ENCODE measurements at regions not wholly inside any gene's neighbourhood (a gene's known extent, or its start where the extent isn't known, plus 50 kb on each side); places are given as distances from the start of the nearest gene placed in this dataset.

DNA sequence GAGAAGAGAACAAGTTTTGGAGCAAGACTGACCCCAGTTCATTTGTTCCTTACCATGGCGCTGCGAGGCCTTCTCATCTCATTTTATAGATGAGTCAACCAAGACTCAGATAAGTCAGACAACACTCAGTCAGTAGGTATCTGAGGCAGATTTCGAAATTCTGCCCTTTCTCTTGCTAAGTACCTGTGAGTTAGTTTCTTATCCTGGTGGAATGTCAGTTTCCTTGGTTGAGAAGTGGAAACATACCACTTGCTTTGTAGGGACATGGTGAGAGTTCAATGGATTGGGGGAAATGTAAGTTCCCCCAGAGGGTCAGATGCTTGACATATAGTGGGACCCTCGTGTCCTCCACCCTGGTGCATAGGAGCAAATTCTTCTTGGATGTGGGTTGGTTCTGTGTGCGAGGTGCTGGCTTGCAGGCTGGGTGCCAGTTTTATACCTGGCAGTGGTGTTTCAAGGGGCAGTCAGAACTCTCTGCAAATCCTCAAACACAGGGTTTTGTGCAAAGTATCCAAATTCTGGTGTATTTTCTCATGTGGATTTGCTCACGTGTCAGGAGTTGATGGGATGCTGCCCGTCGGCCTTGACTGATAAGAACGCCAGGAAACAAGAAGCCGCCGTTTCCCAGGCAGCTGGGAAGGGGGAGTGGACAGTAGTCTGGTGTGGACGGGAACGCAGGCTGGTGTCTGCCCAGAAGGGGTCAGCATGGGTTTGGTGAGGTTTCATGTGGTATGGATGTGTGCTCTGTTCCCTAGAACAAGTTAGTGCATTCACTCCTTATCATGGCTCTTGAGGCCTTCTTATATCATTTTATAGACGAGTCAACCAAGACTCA, 61.1 kb upstream of the CIBAR2 start:
- in situ Hi-C loops (cut with MboI; ENCODE audit: low sequenced_read_pairs in 4 of 4): loop anchor here in 2 of 4 donors (5.0 kb wide), 1 partner anchor 56 kb away; no protein-coding TSS in a partner anchor
- Histone ChIP-seq H3K27ac (peak overlapping the region in 3 of 4 donors; percentile 74 to 75 (median 74)), H3K36me3 (no peaks in the 10 kb centered on the region), H3K27me3 (no peaks in the 10 kb centered on the region), H3K4me3 (peak overlapping the region; percentile 6 to 58 (median 52)), H3K4me1 (peaks cover 57 to 71% of the 10 kb centered on the region in 2 donors), H3K9me3 (no peaks in the 10 kb centered on the region)
- no peak for DNase-seq
- ATAC-seq: peak in 1 of 2 donors; percentile 11
- intact Hi-C loops (cut with DNase I; ENCODE audit: low total_unique reads): loop anchor here (2.0 kb wide), 1 partner anchor 41 kb away; no protein-coding TSS in a partner anchor
- no peak for TF ChIP-seq POLR2A (IDR thresholded peaks at IDR 0.05)
- TF ChIP-seq, protein P1, sequence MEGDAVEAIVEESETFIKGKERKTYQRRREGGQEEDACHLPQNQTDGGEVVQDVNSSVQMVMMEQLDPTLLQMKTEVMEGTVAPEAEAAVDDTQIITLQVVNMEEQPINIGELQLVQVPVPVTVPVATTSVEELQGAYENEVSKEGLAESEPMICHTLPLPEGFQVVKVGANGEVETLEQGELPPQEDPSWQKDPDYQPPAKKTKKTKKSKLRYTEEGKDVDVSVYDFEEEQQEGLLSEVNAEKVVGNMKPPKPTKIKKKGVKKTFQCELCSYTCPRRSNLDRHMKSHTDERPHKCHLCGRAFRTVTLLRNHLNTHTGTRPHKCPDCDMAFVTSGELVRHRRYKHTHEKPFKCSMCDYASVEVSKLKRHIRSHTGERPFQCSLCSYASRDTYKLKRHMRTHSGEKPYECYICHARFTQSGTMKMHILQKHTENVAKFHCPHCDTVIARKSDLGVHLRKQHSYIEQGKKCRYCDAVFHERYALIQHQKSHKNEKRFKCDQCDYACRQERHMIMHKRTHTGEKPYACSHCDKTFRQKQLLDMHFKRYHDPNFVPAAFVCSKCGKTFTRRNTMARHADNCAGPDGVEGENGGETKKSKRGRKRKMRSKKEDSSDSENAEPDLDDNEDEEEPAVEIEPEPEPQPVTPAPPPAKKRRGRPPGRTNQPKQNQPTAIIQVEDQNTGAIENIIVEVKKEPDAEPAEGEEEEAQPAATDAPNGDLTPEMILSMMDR (IDR thresholded peaks at IDR 0.05 in 4 of 5, conservative IDR thresholded peaks at IDR 0.05 in 1 of 5): no peak

DNA sequence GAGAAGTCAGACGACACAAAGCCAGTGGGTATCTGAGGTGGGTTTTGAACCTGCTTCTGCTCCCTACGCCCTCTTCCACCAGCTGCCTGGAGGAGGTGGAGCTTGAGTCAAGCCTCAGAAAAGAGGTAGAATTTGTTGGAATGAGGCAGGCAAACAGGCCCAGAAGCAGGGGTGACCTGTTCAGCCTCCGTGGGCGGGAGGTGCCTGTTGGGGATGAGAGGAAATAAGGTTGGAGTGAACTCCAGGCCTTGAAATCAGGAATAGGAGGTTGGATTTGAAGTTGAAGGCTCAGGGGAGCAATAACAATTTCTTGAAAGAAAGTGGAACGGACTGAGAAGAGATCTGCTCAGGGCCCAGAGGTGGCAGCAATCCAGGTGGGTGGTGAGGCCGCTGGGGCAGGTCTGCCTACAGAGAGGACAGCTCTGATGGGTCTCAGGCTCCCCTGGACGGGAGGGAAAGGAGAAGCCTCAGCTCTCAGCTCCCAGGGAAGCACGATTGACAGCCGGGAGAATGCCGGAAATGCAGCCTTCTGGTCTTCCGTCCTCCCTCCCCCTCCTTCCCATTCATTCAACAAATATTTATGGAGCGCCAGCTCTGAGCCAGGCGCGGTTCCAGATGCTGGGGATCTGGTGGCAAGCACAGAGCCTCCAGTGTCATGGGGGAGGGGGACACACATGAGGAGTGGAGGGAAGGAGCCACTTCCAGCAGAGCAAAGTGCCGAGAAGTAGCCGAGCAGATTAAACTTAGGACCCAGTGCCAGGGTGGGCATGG, 61.9 kb upstream of the CIBAR2 start:
- H3K36me3 ChIP-seq: no peaks in the 10 kb centered on the region
- TF ChIP-seq, protein P1 (IDR thresholded peaks at IDR 0.05 in 4 of 5, conservative IDR thresholded peaks at IDR 0.05 in 1 of 5): no peak
- TF ChIP-seq POLR2A (IDR thresholded peaks at IDR 0.05): no peak
- peak in 1 of 2 donors; percentile 71 for DNase-seq
- no peaks in the 10 kb centered on the region for H3K9me3 ChIP-seq
- peak overlapping the region in 3 of 4 donors; percentile 10 to 58 (median 54) for H3K4me3 ChIP-seq
- no peak for ATAC-seq
- intact Hi-C loops (cut with DNase I; ENCODE audit: low total_unique reads) (loop anchor here (2.0 kb wide), 1 partner anchor 41 kb away; no protein-coding TSS in a partner anchor), in situ Hi-C loops (cut with MboI; ENCODE audit: low sequenced_read_pairs in 4 of 4) (loop anchor here in 2 of 4 donors (5.0 kb wide), 1 partner anchor 57 kb away; no protein-coding TSS in a partner anchor)
- H3K4me1 ChIP-seq: peaks cover 57 to 67% of the 10 kb centered on the region in 2 donors
- peak overlapping the region in 3 of 4 donors; percentile 50 to 75 (median 74) for H3K27ac ChIP-seq
- H3K27me3 ChIP-seq: no peaks in the 10 kb centered on the region

DNA sequence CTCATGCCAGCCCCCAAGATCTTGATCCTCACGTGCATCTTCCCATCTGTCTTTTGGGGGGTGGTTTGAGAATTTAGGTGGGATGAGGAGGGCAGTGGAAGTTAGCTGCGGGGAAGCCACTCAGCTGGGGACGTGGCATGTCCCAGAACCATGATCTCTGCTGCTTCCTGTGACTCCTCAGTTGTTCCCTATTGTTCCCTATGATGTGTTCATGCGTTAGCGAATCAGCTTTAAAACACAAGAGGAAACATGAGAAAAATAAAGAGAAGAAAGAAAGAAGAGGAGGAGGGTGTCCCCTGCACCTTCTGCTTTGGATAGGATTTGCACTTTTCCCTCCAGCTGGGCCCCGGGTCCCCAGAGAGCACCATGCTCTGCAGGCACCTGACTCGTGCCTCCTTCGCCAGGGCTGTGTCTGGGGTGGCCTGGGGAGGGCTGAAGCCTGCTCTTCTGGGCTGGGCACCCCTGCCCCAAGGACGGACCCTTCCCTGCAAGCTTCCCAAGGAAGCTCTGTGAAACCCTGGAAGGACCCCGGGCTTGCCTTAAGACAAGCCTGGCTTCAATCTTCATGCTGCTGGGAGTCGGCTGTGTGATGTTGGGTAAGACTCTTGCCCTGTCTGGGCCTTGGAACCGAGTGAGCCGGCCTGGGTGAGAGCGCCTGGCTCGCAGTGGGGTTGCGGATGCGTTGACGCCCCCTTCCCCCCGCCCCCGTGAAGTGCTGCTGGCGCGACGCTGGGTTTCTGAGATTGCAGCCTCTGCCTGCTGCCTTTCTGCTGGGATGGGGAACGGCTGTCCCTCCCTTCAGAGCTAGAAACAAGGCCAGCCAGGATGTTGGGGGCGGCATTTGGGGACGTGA, 62.8 kb upstream of the CIBAR2 start:
- Histone ChIP-seq H3K27ac (no peak overlapping the region), H3K4me3 (no peak overlapping the region), H3K9me3 (no peaks in the 10 kb centered on the region), H3K27me3 (no peaks in the 10 kb centered on the region), H3K36me3 (no peaks in the 10 kb centered on the region), H3K4me1 (peaks cover 54 to 69% of the 10 kb centered on the region in 2 donors)
- ATAC-seq: no peak
- in situ Hi-C loops (cut with MboI; ENCODE audit: low sequenced_read_pairs in 4 of 4) (loop anchor here in 2 of 4 donors (5.0 kb wide), 1 partner anchor 58 kb away; no protein-coding TSS in a partner anchor), intact Hi-C loops (cut with DNase I; ENCODE audit: low total_unique reads) (no loop called here)
- TF ChIP-seq, protein P1 (IDR thresholded peaks at IDR 0.05 in 4 of 5, conservative IDR thresholded peaks at IDR 0.05 in 1 of 5): no peak
- TF ChIP-seq POLR2A (IDR thresholded peaks at IDR 0.05): no peak
- no peak for DNase-seq

DNA sequence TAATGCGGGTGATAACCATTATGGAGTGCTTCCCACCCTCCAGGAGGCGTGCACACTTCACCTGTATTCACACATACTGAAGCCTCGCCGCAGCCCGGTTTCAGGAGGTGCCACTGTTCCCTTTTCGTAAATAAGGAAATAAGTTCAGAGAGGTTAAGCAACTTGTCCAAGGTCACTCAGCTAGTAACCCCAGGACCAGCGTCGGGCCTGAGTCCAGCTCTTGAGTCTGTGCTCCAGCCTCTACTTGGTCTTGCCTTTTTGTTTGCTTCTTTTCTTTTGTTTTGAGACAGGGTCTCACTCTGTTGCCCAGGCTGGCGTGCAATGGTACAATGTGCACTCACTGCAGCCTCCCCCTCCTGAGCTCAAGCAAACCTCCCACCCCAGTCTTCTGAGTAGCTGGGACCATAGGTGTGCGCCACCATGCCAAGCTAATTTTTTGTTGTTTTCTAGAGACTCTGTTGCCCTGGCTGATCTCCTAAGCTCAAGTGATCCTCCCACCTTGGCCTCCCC, 63.5 kb upstream of the CIBAR2 start:
- peaks cover 54 to 67% of the 10 kb centered on the region in 2 donors for H3K4me1 ChIP-seq
- no peaks in the 10 kb centered on the region for H3K9me3 ChIP-seq
- no peaks in the 10 kb centered on the region for H3K36me3 ChIP-seq
- in situ Hi-C loops (cut with MboI; ENCODE audit: low sequenced_read_pairs in 4 of 4) (no loop called here), intact Hi-C loops (cut with DNase I; ENCODE audit: low total_unique reads) (no loop called here)
- DNase-seq (no peak), ATAC-seq (no peak)
- no peaks in the 10 kb centered on the region for H3K27me3 ChIP-seq
- H3K4me3 ChIP-seq: no peak overlapping the region
- TF ChIP-seq, protein P1 (IDR thresholded peaks at IDR 0.05 in 4 of 5, conservative IDR thresholded peaks at IDR 0.05 in 1 of 5): no peak
- no peak for TF ChIP-seq POLR2A (IDR thresholded peaks at IDR 0.05)
- H3K27ac ChIP-seq: no peak overlapping the region
